Transverse colon (tissue), 4 donors: ENCODE measurements at regions not wholly inside any gene's neighbourhood (a gene's known extent, or its start where the extent isn't known, plus 50 kb on each side); places are given as distances from the start of the nearest gene placed in this dataset.

ENCODE experiments used
- DNase-seq: peaks from one replicate; pipeline ENCODE4 v3.0.0-alpha.2; 2019
- H3K27ac ChIP-seq, 4 donors: fragments of 200-600 bp; sonication (generic); 2 replicates each; pipeline ENCODE4 v1.5.1; 2016 to 2018; ENCODE audit warnings: inconsistent platforms in 4 of 4
- H3K27me3 ChIP-seq: fragments of 200-600 bp; sonication (generic); 2 replicates; pipeline ENCODE4 v1.5.1; 2017; ENCODE audit warnings: inconsistent platforms
- H3K36me3 ChIP-seq, 4 donors: fragments of 200-600 bp; sonication (generic); 2 replicates each; pipeline ENCODE4 v1.5.1; 2017 to 2019; ENCODE audit warnings: inconsistent platforms in 4 of 4
- H3K4me1 ChIP-seq, 4 donors: fragments of 200-600 bp; sonication (generic); 2 replicates each; pipeline ENCODE4 v1.5.1; 2017 to 2020; ENCODE audit warnings: inconsistent platforms in 4 of 4
- H3K4me3 ChIP-seq, 4 donors: fragments of 200-600 bp; sonication (generic); 1 replicate in 1 of 4; 2 replicates in 3 of 4; pipeline versions ENCODE4 v1.5.1 to v1.6.1; 2017 to 2019; ENCODE audit warnings: inconsistent platforms in 4 of 4
- H3K9me3 ChIP-seq, 2 donors: fragments of 200-600 bp; sonication (generic); 2 replicates each; pipeline ENCODE4 v1.5.1; 2017 to 2019; ENCODE audit warnings: inconsistent platforms in 2 of 2
- CTCF ChIP-seq, 5 experiments: fragments of 200-600 bp in 3 of 5; fragments of 450-650 bp in 2 of 5; sonication (generic) in 3 of 5; IDR thresholded peaks; 1 replicate in 2 of 5; 2 replicates in 3 of 5; pipeline ENCODE4 v1.5.1; 2016 to 2017; ENCODE audit warnings: antibody characterized with exemption in 5 of 5, inconsistent platforms in 3 of 5, mild to moderate bottlenecking in 2 of 5, moderate library complexity in 1 of 5
- EP300 ChIP-seq: sonication (generic); formaldehyde crosslinking; IDR thresholded peaks from one replicate; pipeline ENCODE4 v1.6.1; 2017; ENCODE audit warnings: antibody characterized with exemption, low read depth
- POLR2A ChIP-seq: fragments of 450-650 bp; IDR thresholded peaks from one replicate; pipeline ENCODE4 v1.6.1; 2016; ENCODE audit warnings: antibody characterized with exemption, mild to moderate bottlenecking, moderate library complexity
- POLR2AphosphoS5 ChIP-seq, 3 donors: sonication (generic); formaldehyde crosslinking; IDR thresholded peaks; one replicate each; pipeline ENCODE4 v1.6.1; 2016; ENCODE audit warnings: antibody characterized with exemption in 3 of 3
- WGBS, 2 donors: methylation state at CpG; one replicate each; pipeline ENCODE4 v1.1.5; 2018; ENCODE audit warnings: low coverage in 1 of 2; 5-methylcytosine and 5-hydroxymethylcytosine counted together
- in situ Hi-C, 4 donors: fragments of 200-750 bp; cut with MboI; loops; one replicate each; pipeline versions ENCODE4 v1.15.0 to v1.15.1; 2017; ENCODE audit warnings: low sequenced_read_pairs in 3 of 4, low pct_ligation_motif_present in 1 of 4, low pct_unique_long_range_greater_than_20kb in 1 of 4
- intact Hi-C: fragments of 100-400 bp; cut with DNase I; formaldehyde crosslinking; loops from one replicate; pipeline ENCODE4 v1.15.1; 2023; ENCODE audit warnings: low total_unique reads

GRCh38 chr12:125436686-125437085 is 371.5 kb downstream of the AACS start:
- H3K4me1 ChIP-seq: no peaks in the 10 kb centered on the region
- no peak overlapping the region for H3K27ac ChIP-seq
- H3K9me3 ChIP-seq: no peaks in the 10 kb centered on the region
- no peaks in the 10 kb centered on the region for H3K36me3 ChIP-seq
- DNase-seq: no peak
- H3K27me3 ChIP-seq: no peaks in the 10 kb centered on the region
- in situ Hi-C loops: no loop called here
- intact Hi-C loops: no loop called here
- H3K4me3 ChIP-seq: no peak overlapping the region
- TF ChIP-seq CTCF (IDR thresholded peaks at IDR 0.05): no peak
- no peak for TF ChIP-seq EP300
- no peak for TF ChIP-seq POLR2AphosphoS5 (IDR thresholded peaks at IDR 0.05)
- no peak for TF ChIP-seq POLR2A
- 90 to 92% methylated on average over 2 of the region's 2 CpGs for WGBS, 2 donors

- H3K4me1 ChIP-seq: no peaks in the 10 kb centered on the region
- no peaks in the 10 kb centered on the region for H3K9me3 ChIP-seq
- no peak overlapping the region for H3K4me3 ChIP-seq
- WGBS, 2 donors: 67 to 75% methylated on average over 3 of the region's 3 CpGs
- H3K27me3 ChIP-seq: no peaks in the 10 kb centered on the region
- TF ChIP-seq EP300 (no peak), POLR2A (no peak), POLR2AphosphoS5 (IDR thresholded peaks at IDR 0.05) (no peak), CTCF (IDR thresholded peaks at IDR 0.05) (no peak)
- H3K36me3 ChIP-seq: no peaks in the 10 kb centered on the region
- no peak overlapping the region for H3K27ac ChIP-seq
- intact Hi-C loops (no loop called here), in situ Hi-C loops (no loop called here)
- DNase-seq: no peak
Observed at GRCh38 chr12:125440399-125440798, 375.2 kb downstream of the AACS start.

GRCh38 chr12:125443341-125443740 is 378.1 kb downstream of the AACS start:
- Histone ChIP-seq H3K27me3 (no peaks in the 10 kb centered on the region), H3K27ac (no peak overlapping the region), H3K4me1 (no peaks in the 10 kb centered on the region), H3K4me3 (no peak overlapping the region), H3K36me3 (no peaks in the 10 kb centered on the region), H3K9me3 (no peaks in the 10 kb centered on the region)
- no peak for DNase-seq
- 45% methylated on average over 1 of the region's 1 CpG for WGBS, 2 donors
- in situ Hi-C loops: no loop called here
- intact Hi-C loops: no loop called here
- TF ChIP-seq EP300: no peak
- TF ChIP-seq POLR2A: no peak
- TF ChIP-seq POLR2AphosphoS5 (IDR thresholded peaks at IDR 0.05): no peak
- no peak for TF ChIP-seq CTCF (IDR thresholded peaks at IDR 0.05)

- H3K4me1 ChIP-seq: no peaks in the 10 kb centered on the region
- intact Hi-C loops (no loop called here), in situ Hi-C loops (no loop called here)
- WGBS, 2 donors: 63 to 71% methylated on average over 2 of the region's 2 CpGs
- no peak for TF ChIP-seq EP300
- TF ChIP-seq POLR2A: no peak
- TF ChIP-seq POLR2AphosphoS5 (IDR thresholded peaks at IDR 0.05): no peak
- TF ChIP-seq CTCF (IDR thresholded peaks at IDR 0.05): no peak
- no peak for DNase-seq
- H3K27ac ChIP-seq: no peak overlapping the region
- H3K9me3 ChIP-seq: no peaks in the 10 kb centered on the region
- no peaks in the 10 kb centered on the region for H3K36me3 ChIP-seq
- H3K27me3 ChIP-seq: peaks cover 3% of the 10 kb centered on the region
- no peak overlapping the region for H3K4me3 ChIP-seq
Observed at GRCh38 chr12:125451408-125451807, 386.2 kb downstream of the AACS start.
